HG03175 (cell line): ENCODE measurements at regions not wholly inside any gene's neighbourhood (a gene's known extent, or its start where the extent isn't known, plus 50 kb on each side); places are given as distances from the start of the nearest gene placed in this dataset.

ENCODE experiments used
- ATAC-seq: cut with Tn5 transposase; IDR thresholded peaks from one replicate; pipeline ENCODE4 v1.9.1; 2021; ENCODE audit warnings: mild to moderate bottlenecking, moderate library complexity; ENCODE audit not compliant: unreplicated experiment

DNA sequence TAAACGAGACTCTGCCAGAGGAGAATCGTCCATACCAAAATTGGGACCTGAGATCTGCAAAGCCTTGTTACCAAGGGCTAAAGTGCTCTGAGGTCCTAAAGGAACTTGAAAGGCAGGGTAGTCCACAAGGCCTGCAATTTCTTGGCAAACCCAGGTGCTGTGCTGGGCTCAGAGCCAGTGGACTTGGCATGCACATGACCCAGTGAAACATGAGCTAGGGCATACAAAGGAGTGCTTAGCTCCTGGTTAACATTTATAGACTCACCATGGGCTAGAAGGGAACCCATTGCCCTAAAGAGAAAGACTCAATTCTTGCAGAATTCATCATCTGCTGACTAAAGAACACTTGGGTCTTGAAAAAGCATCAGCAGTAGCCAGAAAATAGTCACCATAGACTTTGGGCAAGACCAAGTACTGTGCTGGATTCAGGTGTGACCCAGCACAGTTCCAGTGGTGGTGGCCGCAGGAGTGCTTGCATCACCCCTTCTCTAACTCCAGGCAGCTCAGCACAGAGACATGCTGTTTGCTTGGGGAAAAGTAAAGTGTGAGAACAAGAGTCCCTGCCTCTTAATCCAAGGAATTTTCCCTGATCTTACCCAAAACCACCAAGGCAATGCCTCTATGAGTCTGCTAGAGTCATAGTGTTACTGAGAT, 1069.4 kb upstream of the ADGRL2 start:
- ATAC-seq = no peak

DNA sequence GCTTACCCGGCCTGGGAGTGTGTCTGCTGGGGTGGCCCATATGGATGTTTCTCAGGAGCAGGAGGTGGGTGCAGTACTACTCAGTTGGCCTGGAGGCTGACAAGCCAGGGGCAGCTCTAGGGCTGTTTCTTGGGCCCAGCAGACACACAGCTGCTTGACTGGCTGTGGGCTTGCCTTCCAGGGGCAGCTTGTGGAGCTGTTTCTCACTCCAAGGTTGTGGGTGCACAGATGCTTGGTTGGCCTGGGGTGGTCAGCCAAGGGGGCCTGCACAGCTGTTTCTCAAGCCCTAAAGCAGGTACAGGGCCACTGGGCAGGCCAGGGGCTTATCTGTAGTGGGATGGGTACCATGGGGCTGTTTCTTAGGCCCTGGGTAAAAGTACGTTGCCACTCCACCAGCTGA, 1078.1 kb upstream of the ADGRL2 start:
- no peak for ATAC-seq

DNA sequence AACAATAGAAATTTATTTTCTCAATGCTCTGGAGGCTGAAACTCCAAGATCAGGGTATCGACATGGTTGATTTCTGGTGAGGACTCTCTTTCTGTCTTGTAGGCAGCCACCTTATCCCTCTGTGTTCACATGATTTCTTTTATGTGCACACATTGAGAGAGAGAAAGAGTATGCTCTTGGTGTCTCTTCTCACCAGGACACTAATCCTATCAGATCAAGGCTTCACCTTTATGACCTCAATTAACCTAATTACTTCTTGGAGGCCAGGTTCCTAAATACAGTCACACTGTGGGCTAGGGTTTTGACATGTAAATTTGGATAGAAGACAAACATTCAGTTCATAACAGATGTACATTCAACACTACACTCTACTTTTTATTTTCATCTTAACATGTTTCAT, 1094.2 kb upstream of the ADGRL2 start:
- no peak for ATAC-seq

DNA sequence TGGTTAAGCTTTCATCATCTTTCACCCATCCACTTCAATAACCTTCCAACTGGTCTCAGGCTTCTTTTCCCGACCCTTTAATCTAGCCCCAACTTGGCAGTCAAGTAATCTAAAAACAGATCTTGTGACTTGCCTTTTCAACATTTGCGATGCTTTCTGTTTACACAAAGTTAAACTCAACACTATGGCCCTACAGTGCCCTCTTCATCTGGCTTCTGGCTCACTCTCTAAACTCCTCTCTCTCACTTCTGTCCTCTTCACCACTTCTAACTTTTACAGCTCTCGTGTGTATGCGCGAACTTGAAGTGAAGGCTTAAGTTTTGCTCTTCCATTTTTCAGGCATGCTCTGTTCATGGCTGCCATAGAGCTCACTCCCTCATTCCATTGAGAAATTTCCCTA, 1122.3 kb upstream of the ADGRL2 start:
- ATAC-seq = no peak

DNA sequence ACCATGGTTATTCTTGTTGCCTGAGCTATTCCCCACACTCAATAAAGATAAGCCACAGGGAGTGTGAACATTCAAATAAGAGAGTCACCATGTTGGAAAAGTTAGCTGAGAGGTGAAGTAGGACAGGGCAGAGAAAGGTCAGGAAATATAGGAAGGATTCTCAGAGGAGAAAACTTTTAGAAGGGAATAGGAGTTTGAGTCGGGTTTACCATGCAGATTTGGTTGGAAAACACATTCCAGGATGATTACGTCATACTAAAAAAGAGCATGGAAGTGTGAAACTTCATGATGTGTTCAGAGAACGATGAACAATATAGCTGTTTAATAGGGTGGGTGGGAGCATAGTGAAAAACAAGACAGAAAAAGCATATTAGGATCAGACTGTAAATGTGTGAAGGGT, 1125.3 kb upstream of the ADGRL2 start:
- ATAC-seq = no peak

DNA sequence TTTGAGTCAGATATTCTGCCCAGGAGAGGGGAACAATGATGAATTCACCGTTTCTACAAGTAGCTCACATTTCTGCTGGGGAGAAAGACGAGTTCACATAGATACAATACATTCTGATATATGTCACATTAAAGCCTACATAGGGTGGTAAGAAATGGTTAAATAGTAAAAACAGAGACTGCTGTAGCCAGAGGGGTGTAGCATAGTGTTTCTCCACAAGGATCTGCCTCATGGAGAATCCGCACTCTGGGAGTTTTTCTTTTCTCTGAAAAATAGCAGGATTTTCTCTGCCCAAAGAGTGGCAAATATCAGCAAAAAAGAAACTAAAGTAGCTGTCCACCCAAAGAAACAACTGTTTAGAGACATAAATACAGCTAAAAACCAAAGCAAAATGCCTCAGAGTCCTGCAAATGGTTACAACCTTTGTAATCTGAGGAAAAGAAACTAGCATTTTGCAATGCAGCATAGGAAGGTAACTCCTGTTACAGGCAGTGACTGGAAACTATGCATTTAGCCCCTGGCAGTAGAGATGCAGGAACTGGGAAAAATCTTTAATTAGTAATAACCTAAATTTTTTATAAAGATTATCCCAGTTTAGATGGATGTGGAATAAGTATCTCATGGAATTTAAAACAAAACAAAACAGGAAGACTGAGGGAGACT, 1126.7 kb upstream of the ADGRL2 start:
- no peak for ATAC-seq

DNA sequence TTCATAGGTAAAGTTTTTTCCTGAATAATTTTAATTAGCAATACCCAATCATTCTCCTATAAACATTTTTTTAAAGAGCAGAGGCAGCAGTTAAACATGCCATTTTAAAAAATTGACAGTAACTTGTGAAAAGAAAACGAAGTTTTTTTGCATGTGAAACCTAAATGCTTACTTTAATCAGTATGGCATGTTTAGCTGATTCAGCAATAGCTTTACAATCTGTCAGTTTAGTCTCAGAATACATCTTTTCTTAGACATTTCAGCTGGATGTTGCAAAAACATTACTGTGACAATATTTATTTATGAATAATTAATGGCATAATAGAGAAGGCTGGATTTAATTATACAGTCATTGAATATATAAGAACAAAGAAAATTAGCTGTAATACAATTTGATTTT, 1132.4 kb upstream of the ADGRL2 start:
- no peak for ATAC-seq

DNA sequence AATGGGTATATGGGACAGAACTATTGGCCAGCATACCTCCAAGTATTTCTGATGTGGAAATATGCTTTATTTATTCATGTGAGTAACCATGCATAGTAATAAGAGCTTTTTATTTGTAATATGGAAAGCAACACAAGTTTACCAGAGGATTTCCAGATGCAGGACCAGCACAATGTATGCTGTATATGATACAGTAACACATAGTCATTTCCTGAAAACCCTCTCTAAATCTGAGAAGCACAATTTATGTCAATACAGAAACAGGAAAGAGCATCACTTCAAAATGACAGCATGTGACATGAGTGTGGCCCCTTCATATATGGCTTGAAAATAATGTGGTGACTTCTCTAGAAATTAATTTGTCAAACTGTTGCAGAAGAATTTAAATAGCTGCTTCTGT, 1134.7 kb upstream of the ADGRL2 start:
- ATAC-seq = no peak

DNA sequence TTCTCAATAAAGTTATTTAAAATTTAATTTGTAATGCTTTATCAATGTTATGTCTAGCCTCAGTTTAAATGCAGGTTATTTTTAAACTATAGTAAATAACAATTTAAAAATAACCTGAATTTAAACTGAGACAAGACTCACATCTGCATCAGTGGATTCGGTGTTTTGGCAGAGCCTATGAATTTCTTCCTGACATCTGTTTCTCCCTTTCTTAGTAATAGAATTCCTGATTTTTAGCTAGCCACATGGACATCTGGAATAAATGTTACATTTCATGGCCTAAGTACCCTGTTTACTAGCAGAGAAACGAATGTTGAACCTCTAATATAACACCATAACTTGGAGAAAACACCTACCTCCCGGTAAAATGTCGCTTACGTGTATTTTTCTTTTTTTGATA, 1141.6 kb upstream of the ADGRL2 start:
- ATAC-seq = no peak

DNA sequence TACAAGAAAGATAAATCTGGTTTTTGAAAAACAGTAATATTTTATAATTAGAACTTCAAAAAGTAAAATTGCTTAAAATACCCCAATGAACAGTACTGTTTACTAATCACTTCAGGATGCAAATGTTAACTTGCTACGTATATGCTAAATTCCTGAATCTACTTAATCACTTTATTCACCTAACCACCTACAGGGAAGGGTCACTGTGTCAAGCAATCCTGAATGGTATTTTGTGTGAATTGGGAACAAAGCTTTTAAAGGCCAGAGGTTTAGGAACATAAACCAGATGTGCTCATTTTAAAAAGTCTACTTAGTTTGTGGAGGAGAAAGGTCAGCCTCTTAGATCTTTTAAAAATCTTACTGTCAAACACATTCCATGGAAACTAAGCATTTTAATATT, 1143.0 kb upstream of the ADGRL2 start:
- no peak for ATAC-seq

DNA sequence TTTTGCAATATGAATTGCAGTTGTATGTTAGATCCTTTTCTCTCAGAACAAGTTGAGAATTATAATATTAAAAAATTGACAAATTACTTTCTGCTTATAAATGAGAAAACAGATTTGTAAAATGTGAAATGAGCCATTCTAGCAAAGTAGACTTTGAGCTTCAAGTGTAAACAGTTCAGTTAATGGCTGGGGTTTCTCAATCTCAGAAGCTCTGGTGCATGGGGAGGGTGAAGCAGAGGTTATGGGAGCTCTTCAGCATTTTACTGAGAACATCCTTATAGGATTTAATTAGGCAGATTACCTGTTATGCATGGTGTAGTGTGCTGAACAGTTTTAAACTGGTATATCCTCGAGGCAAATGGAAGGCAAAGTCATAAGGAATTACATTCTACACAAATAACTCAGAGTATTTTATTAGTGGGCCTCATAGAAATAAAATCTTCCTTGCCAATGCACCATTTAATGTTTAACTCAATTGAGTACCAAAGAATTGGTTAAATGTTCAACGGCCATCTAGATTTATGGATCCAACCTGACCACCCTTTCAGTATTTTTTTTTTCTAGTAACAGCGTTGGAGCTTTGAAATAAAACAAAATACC, 1143.6 kb upstream of the ADGRL2 start:
- ATAC-seq = no peak

DNA sequence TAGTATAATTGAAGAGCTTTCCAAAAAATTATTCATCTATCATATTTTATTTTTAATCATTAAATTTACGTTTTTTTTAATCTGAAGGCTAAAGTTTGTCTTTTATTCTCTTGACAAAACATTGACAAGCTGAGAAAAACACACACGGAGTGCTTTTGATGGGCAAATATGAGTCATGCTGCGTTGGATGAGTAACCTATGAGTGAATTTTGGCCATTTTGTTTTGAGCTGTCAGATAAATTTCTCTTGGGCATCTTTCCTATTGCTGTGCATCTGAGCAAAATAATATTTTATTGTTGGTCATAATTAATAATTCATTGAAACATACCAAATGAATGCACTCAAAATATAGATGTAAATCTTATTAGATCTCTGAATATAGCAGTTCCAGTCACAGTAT, 1144.1 kb upstream of the ADGRL2 start:
- ATAC-seq = peak; percentile 61

DNA sequence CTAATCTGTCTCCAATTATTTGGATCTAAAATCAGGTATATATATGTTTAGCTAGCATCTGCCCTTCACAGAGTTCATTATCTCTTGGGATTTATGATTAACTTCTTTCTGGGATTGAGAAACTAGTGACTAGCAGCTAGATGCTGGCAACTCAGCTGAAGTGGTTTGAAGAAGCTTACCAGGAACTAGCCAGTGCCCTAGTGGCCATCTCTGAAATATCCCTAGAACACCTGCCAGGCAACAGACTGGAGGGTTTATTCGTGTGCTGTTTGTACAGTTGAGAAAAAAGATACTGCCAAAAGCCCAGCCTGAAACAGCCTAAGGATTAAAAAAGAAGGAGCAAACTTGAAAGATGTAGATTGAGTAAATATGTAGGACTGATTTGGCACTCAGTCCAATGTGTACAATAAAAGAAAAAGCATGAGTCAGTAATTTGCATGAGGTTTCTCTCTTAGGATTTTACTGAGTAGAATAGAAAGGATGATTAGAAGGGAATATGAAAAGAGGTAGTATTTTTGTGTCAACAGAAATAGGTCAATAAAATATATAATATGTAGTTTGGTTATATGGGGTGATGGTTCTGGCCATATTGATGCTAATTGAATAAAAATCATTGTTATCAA, 1144.6 kb upstream of the ADGRL2 start:
- ATAC-seq = peak; percentile 93

DNA sequence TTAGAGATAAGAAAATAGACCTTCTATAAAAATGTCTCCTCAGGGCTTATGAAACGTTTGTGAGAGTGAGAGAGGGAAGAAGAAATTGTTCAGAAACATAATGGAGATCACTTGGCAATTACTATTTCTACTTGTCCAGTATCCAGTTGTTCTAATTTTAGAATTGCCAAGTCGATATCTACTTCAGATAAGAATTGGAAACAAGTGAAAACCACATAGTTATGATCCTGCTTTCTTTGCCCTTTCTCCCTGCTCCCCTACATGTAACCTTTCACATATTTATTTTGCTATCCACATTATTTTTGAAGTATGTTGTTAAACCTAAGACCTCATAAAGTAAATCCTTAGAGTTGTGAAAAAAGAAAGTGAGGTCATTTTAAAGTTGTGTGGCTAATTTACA, 1154.7 kb upstream of the ADGRL2 start:
- ATAC-seq = no peak

DNA sequence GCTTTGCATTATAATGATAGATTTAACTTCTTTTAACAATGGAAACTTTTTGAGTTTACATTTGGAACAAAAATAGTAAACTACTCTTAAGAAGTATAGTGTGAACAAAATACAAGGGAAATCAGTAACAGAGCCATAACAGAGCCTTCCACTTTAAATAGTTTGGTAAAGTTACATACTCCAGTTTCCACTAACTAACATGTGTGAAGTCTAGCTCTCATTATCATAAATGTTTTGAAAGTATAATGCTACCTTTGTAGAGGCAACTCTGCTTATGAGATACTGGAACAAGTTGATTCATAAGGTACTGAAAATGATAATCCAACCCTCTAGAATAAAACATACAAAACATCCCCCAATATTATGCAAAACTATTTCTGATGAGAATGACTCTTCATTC, 1155.1 kb upstream of the ADGRL2 start:
- ATAC-seq = no peak

DNA sequence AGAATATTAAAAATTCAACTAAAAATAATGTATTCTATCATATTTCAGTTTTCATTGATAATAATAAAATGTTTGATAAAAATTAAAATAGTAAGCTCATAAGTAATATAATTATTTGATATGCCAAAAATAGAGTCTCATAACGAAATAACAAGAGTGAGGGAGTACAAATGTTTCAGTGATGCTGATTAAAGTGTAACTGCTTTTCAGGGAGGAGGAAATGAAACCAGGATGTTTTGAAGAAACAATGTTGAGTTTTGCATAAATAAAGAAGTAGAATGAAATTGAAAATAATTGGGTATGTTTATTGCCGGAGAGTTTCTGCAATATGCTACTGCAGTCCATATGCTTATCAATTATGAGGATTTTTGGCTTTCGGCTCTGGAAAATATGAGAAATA, 1159.8 kb upstream of the ADGRL2 start:
- peak; percentile 68 for ATAC-seq

DNA sequence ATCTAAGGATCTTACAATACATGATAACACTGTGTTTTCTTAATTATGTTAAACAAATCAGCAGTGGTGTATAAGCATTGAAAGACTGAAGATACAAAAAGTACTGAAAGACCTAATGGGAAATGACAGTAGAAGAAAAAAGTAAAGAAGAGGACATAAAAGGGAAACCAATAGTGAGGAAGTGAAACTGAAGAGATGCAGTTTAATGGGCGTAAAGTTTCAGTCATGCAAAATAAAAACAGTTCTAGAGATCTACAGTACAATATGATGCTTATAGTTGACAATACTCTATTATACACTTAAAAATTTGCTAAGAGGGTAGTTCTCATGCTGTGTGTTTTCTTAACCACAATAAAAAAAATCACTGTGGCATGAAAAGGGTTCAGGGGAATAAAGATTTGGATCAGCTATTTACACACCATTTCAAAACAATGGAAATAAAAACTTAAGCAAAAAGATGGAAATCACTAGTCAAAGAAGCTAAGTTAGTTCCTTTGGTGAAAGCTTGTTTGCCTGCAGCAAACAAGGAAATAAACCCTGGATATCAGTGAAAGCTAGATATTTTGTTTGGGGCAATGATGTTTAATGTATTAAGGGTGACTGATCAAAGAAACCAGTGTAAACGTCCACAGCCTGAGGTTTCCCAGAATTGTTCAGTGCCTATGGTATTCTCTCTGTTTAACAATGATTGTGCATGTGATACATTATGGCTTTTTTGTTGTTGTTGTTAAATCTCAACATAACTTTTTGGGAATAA, 1160.8 kb upstream of the ADGRL2 start:
- ATAC-seq = peak; percentile 96

DNA sequence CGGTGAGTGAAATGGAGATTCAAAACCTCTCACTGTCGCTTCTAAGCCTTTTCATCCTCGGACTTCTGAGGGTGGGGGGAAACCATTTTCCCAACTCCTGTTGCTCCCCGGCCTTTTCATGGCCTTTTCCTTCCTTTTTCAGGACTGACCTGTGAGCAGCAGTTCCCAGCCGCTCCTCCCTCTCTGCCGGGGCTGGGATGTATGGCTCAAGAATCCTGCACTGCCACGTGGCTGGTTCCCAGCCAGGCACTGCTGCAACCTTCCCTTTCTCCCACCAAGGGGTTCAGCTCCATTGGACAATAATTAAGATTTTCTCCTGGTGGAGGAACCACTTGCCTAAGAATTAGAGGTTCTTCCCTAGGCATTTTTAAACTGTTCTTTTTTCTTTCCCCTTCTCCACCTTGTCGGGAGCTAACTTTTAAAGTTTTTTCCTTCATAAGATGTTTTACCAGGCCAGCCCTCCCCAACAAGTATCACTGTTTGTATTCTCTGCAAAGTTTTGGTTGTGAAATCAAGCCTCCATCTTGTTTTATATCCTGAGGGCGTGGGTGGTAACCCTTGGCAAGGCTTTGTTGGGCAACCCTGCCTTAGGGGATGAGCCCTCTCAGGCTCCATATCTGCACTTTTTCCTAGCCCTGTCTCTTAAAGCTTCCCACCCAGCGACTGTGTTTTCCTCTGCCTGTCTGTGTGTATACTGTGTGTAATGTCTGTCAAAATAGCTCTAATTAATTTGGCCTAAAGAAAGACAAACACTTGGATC, 1166.6 kb upstream of the ADGRL2 start:
- ATAC-seq = no peak

DNA sequence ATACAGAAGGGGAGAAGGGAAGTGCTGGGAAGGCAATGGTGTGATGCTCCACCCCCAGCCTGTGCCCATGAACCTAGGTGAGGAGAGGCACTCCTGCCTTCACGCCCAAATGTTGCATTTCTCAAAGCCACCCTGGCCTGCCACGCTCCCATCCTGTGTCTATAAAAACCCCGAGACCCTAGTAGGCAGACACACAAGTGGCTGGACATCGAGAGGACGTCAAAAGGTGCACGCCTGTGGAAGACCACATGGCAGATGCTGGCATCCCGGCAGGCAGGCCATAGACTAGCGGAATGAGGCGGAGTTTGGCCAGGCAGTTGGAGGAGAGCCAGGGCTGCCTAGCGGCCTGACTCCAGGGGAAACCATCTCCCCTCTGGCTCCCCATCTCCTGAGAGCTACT, 1168.5 kb upstream of the ADGRL2 start:
- ATAC-seq = no peak

DNA sequence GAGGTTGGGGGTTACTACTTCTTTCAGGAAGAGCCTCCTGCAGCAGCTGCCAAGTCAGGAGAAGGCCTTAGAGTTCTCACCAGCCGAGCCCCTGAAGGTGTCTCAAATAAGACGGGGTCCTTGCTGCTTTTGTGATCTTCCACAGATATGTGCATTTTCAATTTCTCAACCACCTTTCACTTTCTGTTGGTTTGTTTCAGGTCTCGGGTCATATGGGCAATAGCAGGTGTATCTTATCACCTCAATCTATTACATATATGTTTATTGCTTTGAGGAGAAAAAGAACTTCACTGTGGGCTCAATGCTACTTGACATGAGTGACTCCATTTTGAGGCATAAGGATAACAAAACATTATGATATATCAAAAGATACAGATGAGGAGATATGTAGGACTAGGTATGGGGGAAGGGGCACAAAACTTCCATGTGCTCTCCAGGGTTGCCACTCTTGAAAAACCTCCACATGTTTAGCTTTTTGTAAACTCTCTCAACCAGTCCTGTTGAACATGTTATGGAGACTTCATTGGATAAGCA, 1171.4 kb upstream of the ADGRL2 start:
- ATAC-seq = peak; percentile 90
